Stomach (tissue), 4 donors: ENCODE measurements at regions not wholly inside any gene's neighbourhood (a gene's known extent, or its start where the extent isn't known, plus 50 kb on each side); places are given as distances from the start of the nearest gene placed in this dataset.

Source experiments
- POLR2A ChIP-seq, 4 donors: fragments of 450-650 bp; IDR thresholded peaks; one replicate each; pipeline ENCODE4 v1.6.1; 2016; ENCODE audit warnings: antibody characterized with exemption in 4 of 4, control low read depth in 2 of 4, mild to moderate bottlenecking in 1 of 4, moderate library complexity in 1 of 4
- POLR2AphosphoS5 ChIP-seq, 3 donors: sonication (generic); formaldehyde crosslinking; IDR thresholded peaks; one replicate each; pipeline ENCODE4 v1.6.1; 2016; ENCODE audit warnings: antibody characterized with exemption in 3 of 3
- TF ChIP-seq, protein P1 (sequence below), 7 experiments: fragments of 450-650 bp in 4 of 7; fragments of 200-600 bp in 3 of 7; sonication (generic) in 3 of 7; IDR thresholded peaks; one replicate each; pipeline ENCODE4 v1.5.1; 2016 to 2019; ENCODE audit warnings: antibody characterized with exemption in 7 of 7, control low read depth in 2 of 7, mild to moderate bottlenecking in 1 of 7

DNA sequence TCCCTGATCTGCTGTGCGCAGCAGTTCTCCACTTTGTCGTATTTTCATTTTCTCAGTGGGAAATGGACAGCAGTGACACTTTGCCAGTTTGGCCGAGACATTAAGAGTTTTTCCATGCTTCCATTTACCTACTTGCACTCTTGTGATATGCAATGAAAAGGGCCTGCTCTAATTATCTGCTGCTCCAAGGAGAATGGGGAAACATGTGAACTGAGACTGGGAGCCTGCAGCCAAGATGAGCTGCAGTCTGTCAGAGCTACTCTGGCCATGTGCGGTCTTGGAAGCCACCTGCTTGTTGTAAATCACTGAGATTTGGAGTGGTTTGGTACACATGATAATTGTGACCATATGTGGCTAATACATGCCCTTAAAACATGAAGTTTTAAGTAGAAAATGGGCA, 586.6 kb upstream of the POT1 start:
- TF ChIP-seq, protein P1, sequence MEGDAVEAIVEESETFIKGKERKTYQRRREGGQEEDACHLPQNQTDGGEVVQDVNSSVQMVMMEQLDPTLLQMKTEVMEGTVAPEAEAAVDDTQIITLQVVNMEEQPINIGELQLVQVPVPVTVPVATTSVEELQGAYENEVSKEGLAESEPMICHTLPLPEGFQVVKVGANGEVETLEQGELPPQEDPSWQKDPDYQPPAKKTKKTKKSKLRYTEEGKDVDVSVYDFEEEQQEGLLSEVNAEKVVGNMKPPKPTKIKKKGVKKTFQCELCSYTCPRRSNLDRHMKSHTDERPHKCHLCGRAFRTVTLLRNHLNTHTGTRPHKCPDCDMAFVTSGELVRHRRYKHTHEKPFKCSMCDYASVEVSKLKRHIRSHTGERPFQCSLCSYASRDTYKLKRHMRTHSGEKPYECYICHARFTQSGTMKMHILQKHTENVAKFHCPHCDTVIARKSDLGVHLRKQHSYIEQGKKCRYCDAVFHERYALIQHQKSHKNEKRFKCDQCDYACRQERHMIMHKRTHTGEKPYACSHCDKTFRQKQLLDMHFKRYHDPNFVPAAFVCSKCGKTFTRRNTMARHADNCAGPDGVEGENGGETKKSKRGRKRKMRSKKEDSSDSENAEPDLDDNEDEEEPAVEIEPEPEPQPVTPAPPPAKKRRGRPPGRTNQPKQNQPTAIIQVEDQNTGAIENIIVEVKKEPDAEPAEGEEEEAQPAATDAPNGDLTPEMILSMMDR (IDR thresholded peaks at IDR 0.05): no peak
- TF ChIP-seq POLR2AphosphoS5 (IDR thresholded peaks at IDR 0.05) (no peak), POLR2A (IDR thresholded peaks at IDR 0.05) (no peak)
